ENCODE measurements at regions not wholly inside any gene's neighbourhood (a gene's known extent, or its start where the extent isn't known, plus 50 kb on each side); places are given as distances from the start of the nearest gene placed in this dataset.
A peak's percentile ranks its signal among the peaks of the same experiment; 100 is the strongest.

- Histone ChIP-seq H4K8ac (ENCODE audit: low read depth in 2 of 2, low read length in 2 of 2) (no peak overlapping the region), H3K9me1 (ENCODE audit: insufficient read depth, low read length) (no peaks in the 10 kb centered on the region), H3K27ac (ENCODE audit: insufficient read depth, low read length) (no peak overlapping the region), H2AFZ (replicated peaks; ENCODE audit: low read length, poor library complexity) (no peak overlapping the region), H3K56ac (ENCODE audit: extremely low read depth, insufficient read depth, low read length) (no peak overlapping the region), H3K14ac (replicated peaks; ENCODE audit: low read depth, low read length) (no peak overlapping the region), H4K5ac (ENCODE audit: low read depth, low read length) (no peak overlapping the region), H3K23ac (ENCODE audit: low read depth, low read length) (no peak overlapping the region), H2BK5ac (ENCODE audit: low read depth, low read length, poor library complexity, severe bottlenecking) (peak overlapping the region; percentile 73), H4K91ac (ENCODE audit: insufficient read depth, low read depth, low read length) (no peak overlapping the region), H3K4me1 (ENCODE audit: control insufficient read depth, insufficient read depth, low read length) (no peaks in the 10 kb centered on the region), H3K4me3 (ENCODE audit: insufficient read depth, low read depth, low read length) (no peak overlapping the region), H2AK9ac (replicated peaks; ENCODE audit: low read depth, low read length, poor library complexity) (no peak overlapping the region), H2AK5ac (ENCODE audit: low read depth, low read length) (no peak overlapping the region), H3K18ac (ENCODE audit: low read depth, low read length) (no peak overlapping the region), H2BK15ac (ENCODE audit: low read depth, low read length) (no peak overlapping the region), H3K4me2 (ENCODE audit: low read depth, low read length) (no peak overlapping the region), H3K9ac (ENCODE audit: low read depth, low read length) (no peak overlapping the region), H2BK20ac (ENCODE audit: low read depth, low read length) (no peak overlapping the region), H2BK120ac (ENCODE audit: low read depth, low read length) (no peak overlapping the region), H3K36me3 (ENCODE audit: control insufficient read depth, insufficient read depth, low read length) (no peaks in the 10 kb centered on the region), H3K79me1 (ENCODE audit: low read depth in 1 of 2, low read length in 2 of 2) (no peaks in the 10 kb centered on the region), H4K20me1 (ENCODE audit: insufficient read depth, low read length) (no peaks in the 10 kb centered on the region), H3K27me3 (ENCODE audit: control insufficient read depth, insufficient read depth, low read length) (no peaks in the 10 kb centered on the region), H3K9me3 (ENCODE audit: control insufficient read depth, insufficient read depth, low read length) (peaks cover 8% of the 10 kb centered on the region), H3K4ac (ENCODE audit: low read depth, low read length) (no peak overlapping the region)
- ChIA-PET CTCF (no interaction called here), POLR2A (ENCODE audit: unreplicated experiment) (no interaction called here)
- ATAC-seq (ENCODE audit: low read depth) (no peak), DNase-seq (no peak)
- intact Hi-C loops (cut with micrococcal nuclease) (no loop called here), dilution Hi-C loops (cut with HindIII; ENCODE audit: low sequenced_read_pairs, unreplicated experiment) (no loop called here), in situ Hi-C loops (cut with MboI; ENCODE audit: low sequenced_read_pairs) (no loop called here)
- WGBS, 2 experiments (ENCODE audit: extremely low coverage in 2 of 2, insufficient read length in 1 of 2) = 75% methylated on average over 2 of the region's 2 CpGs; no CpG with 5 or more reads in 1 of the 2 experiments
- no TSS peak for BruUV-seq (replicated peaks)
- no peak for TF ChIP-seq CHD1 (IDR thresholded peaks at IDR 0.05; ENCODE audit: low read depth, low read length)
These were observed 247.9 kb downstream of the TENT4A start for GRCh38 chr5:6961123-6961522.

All from IMR-90 (cell line).